Panc1 (cell line): ENCODE measurements at regions not wholly inside any gene's neighbourhood (a gene's known extent, or its start where the extent isn't known, plus 50 kb on each side); places are given as distances from the start of the nearest gene placed in this dataset.

Source experiments
- ATAC-seq: fragments of 200-7000 bp; cut with Tn5 transposase; 2 replicates; pipeline ENCODE4 v1.9.1; 2020; ENCODE audit warnings: mild to moderate bottlenecking, moderate library complexity
- BruUV-seq: library from RNA; stranded (reverse); fragments of 400-500 nt; replicated peaks from 2 replicates; lab custom pipeline; 2021; lab: Mats Ljungman, UMichigan
- CTCF ChIA-PET: fragments of 300-600 bp; sonication (Branson Sonifier 250); formaldehyde crosslinking; loops from one replicate; lab custom pipeline; 2022; ENCODE audit warnings: antibody characterized with exemption; lab: Charles Lee
- POLR2A ChIA-PET: fragments of 300-600 bp; sonication (Branson Sonifier 250); formaldehyde crosslinking; loops from one replicate; lab custom pipeline; 2022; ENCODE audit warnings: antibody characterized with exemption; lab: Charles Lee
- DNase-seq: peaks from one replicate; pipeline ENCODE4 v3.0.0-alpha.2; 2010; ENCODE audit warnings: low read depth, low spot score
- H3K27ac ChIP-seq: 2 replicates; pipeline ENCODE4 v1.5.1; 2011; ENCODE audit warnings: mild to moderate bottlenecking, low read length, inconsistent platforms
- H3K27me3 ChIP-seq: fragments of 200-500 bp; sonication (Bioruptor generic); 2 replicates; pipeline ENCODE4 v1.6.0; 2014; ENCODE audit warnings: low read length, inconsistent platforms; ENCODE audit not compliant: control insufficient read depth, insufficient read depth
- H3K36me3 ChIP-seq: fragments of 200-500 bp; sonication (Bioruptor generic); 2 replicates; pipeline ENCODE4 v1.5.1; 2014; ENCODE audit warnings: inconsistent platforms, mild to moderate bottlenecking, low read length, moderate library complexity; ENCODE audit not compliant: control insufficient read depth, insufficient read depth
- H3K4me1 ChIP-seq: 2 replicates; pipeline ENCODE4 v1.5.1; 2011; ENCODE audit warnings: inconsistent platforms, mild to moderate bottlenecking, low read length, moderate library complexity; ENCODE audit not compliant: control insufficient read depth, insufficient read depth
- H3K4me3 ChIP-seq, 2 experiments: 2 replicates each; pipeline ENCODE4 v1.5.1; 2011 to 2012; ENCODE audit warnings: low read depth in 2 of 2, low read length in 2 of 2, mild to moderate bottlenecking in 2 of 2, inconsistent platforms in 1 of 2, moderate library complexity in 1 of 2
- H3K9me3 ChIP-seq: fragments of 200-500 bp; sonication (Bioruptor generic); 2 replicates; pipeline ENCODE4 v1.5.1; 2014; ENCODE audit warnings: low read depth, mild to moderate bottlenecking, inconsistent platforms, low read length, moderate library complexity; ENCODE audit not compliant: control insufficient read depth, insufficient read depth
- POLR2AphosphoS5 ChIP-seq: IDR thresholded peaks from 2 replicates; pipeline ENCODE4 v1.6.1; 2012; ENCODE audit warnings: mild to moderate bottlenecking, low read depth, low read length, moderate library complexity
- SIN3A ChIP-seq: IDR thresholded peaks from 2 replicates; pipeline ENCODE4 v1.6.1; 2012; ENCODE audit warnings: low read depth, mild to moderate bottlenecking, low read length, moderate library complexity, borderline replicate concordance; ENCODE audit not compliant: insufficient read depth
- TCF7L2 ChIP-seq: IDR thresholded peaks from 2 replicates; pipeline ENCODE4 v1.6.1; 2011; ENCODE audit warnings: mild to moderate bottlenecking, low read depth, low read length, inconsistent platforms
- in situ Hi-C: cut with HindIII; loops from 2 replicates; pipeline ENCODE4 v1.10.0; 2016; ENCODE audit warnings: low sequenced_read_pairs, low pct_unique_long_range_greater_than_20kb
- intact Hi-C: fragments of 100-400 bp; cut with micrococcal nuclease; formaldehyde crosslinking; loops from one replicate; pipeline ENCODE4 v1.10.0; 2022; ENCODE audit not compliant: unreplicated experiment
- TF ChIP-seq, protein P1 (sequence below), 2 experiments: IDR thresholded peaks; 2 replicates each; pipeline ENCODE4 v1.6.1; 2011 to 2012; ENCODE audit warnings: low read depth in 2 of 2, control low read depth in 1 of 2, low read length in 1 of 2, mild to moderate bottlenecking in 1 of 2, moderate library complexity in 1 of 2; ENCODE audit not compliant: insufficient read depth in 1 of 2
- TF ChIP-seq, protein P2 (sequence below): fragments of 450-650 bp; IDR thresholded peaks from 2 replicates; pipeline ENCODE4 v1.5.1; 2017; ENCODE audit warnings: mild to moderate bottlenecking

DNA sequence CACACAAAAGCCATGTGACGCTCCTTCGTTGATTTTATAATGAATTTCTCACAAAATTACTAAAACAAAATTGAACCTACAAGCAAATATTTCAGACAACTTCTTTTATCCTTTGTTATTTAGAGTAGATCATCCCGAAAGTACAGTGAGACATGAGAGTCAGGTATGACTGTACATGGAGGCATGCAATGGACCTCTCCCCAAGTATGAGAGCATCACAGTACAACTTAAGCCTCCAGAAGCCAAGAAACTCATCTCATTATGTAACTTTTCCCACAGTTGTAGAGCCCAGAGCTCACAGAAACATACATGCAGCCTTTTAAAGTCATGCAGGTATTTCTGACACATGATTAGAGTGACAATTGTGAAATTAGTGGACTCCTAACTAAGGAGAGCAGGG is 167.7 kb downstream of the PAPSS1 start:
- in situ Hi-C loops (no loop called here), intact Hi-C loops (no loop called here)
- ChIA-PET POLR2A (no interaction called here), CTCF (no interaction called here)
- Histone ChIP-seq H3K36me3 (no peaks in the 10 kb centered on the region), H3K4me1 (no peaks in the 10 kb centered on the region), H3K4me3 (no peak overlapping the region), H3K9me3 (no peaks in the 10 kb centered on the region), H3K27ac (no peak overlapping the region), H3K27me3 (no peaks in the 10 kb centered on the region)
- no peak for TF ChIP-seq POLR2AphosphoS5
- TF ChIP-seq SIN3A, result no peak
- no peak for TF ChIP-seq TCF7L2
- TF ChIP-seq, protein P1, sequence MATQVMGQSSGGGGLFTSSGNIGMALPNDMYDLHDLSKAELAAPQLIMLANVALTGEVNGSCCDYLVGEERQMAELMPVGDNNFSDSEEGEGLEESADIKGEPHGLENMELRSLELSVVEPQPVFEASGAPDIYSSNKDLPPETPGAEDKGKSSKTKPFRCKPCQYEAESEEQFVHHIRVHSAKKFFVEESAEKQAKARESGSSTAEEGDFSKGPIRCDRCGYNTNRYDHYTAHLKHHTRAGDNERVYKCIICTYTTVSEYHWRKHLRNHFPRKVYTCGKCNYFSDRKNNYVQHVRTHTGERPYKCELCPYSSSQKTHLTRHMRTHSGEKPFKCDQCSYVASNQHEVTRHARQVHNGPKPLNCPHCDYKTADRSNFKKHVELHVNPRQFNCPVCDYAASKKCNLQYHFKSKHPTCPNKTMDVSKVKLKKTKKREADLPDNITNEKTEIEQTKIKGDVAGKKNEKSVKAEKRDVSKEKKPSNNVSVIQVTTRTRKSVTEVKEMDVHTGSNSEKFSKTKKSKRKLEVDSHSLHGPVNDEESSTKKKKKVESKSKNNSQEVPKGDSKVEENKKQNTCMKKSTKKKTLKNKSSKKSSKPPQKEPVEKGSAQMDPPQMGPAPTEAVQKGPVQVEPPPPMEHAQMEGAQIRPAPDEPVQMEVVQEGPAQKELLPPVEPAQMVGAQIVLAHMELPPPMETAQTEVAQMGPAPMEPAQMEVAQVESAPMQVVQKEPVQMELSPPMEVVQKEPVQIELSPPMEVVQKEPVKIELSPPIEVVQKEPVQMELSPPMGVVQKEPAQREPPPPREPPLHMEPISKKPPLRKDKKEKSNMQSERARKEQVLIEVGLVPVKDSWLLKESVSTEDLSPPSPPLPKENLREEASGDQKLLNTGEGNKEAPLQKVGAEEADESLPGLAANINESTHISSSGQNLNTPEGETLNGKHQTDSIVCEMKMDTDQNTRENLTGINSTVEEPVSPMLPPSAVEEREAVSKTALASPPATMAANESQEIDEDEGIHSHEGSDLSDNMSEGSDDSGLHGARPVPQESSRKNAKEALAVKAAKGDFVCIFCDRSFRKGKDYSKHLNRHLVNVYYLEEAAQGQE (IDR thresholded peaks at IDR 0.05; ENCODE audit: insufficient read depth in 1 of 2, low read depth in 2 of 2, low read length in 1 of 2), result no peak
- TF ChIP-seq, protein P2, sequence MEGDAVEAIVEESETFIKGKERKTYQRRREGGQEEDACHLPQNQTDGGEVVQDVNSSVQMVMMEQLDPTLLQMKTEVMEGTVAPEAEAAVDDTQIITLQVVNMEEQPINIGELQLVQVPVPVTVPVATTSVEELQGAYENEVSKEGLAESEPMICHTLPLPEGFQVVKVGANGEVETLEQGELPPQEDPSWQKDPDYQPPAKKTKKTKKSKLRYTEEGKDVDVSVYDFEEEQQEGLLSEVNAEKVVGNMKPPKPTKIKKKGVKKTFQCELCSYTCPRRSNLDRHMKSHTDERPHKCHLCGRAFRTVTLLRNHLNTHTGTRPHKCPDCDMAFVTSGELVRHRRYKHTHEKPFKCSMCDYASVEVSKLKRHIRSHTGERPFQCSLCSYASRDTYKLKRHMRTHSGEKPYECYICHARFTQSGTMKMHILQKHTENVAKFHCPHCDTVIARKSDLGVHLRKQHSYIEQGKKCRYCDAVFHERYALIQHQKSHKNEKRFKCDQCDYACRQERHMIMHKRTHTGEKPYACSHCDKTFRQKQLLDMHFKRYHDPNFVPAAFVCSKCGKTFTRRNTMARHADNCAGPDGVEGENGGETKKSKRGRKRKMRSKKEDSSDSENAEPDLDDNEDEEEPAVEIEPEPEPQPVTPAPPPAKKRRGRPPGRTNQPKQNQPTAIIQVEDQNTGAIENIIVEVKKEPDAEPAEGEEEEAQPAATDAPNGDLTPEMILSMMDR, result no peak
- DNase-seq (no peak), ATAC-seq (no peak)
- no TSS peak for BruUV-seq

DNA sequence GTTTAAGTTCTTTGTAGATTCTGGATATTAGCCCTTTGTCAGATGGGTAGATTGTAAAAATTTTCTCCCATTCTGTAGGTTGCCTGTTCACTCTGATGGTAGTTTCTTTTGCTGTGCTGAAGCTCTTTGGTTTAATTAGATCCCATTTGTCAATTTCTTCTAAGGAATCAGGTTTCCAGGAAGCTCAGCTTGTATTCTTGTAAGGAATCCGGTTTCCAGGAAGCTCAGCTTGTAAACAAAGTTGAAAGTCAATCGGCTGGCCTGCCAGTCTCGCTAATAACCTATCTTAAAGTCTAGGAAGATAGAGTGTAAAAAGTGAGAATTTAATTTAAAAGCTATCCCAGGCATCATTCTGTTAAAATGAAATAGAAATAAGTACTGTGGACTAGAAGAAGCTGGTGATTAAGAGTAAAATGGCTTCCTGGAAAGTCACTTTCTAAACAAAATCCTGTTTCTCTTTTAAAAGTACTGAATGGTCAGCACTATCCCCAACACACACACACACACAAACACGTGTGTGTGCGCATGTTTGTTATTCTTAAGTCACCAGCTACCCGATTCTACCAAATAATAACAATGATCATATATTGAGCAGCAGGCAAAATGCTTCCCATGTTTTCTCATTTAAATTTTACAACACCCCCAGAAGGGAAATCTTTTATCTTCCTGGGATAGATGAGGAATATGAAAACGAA is 171.7 kb downstream of the PAPSS1 start:
- in situ Hi-C loops, result no loop called here
- ChIA-PET POLR2A (no interaction called here), CTCF (interaction anchor here (0.6 kb wide), 1 partner anchor 207 kb away, joined by 6 read pairs; no protein-coding TSS in a partner anchor)
- Histone ChIP-seq H3K36me3 (no peaks in the 10 kb centered on the region), H3K9me3 (no peaks in the 10 kb centered on the region), H3K27me3 (no peaks in the 10 kb centered on the region), H3K4me3 (no peak overlapping the region), H3K27ac (no peak overlapping the region), H3K4me1 (no peaks in the 10 kb centered on the region)
- ATAC-seq (no peak), DNase-seq (no peak)
- BruUV-seq, result no TSS peak
- TF ChIP-seq, protein P1 (IDR thresholded peaks at IDR 0.05; ENCODE audit: insufficient read depth in 1 of 2, low read depth in 2 of 2, low read length in 1 of 2), result no peak
- TF ChIP-seq SIN3A (no peak), TCF7L2 (no peak), POLR2AphosphoS5 (no peak)
- TF ChIP-seq, protein P2, result no peak
- intact Hi-C loops, result no loop called here
